Medulla oblongata (tissue), 1 donor: ENCODE measurements at regions not wholly inside any gene's neighbourhood (a gene's known extent, or its start where the extent isn't known, plus 50 kb on each side); places are given as distances from the start of the nearest gene placed in this dataset.

Source experiments
- DNase-seq: peaks from one replicate; pipeline ENCODE4 v3.0.0-alpha.2; 2015; ENCODE audit errors: extremely low spot score

- no peak for DNase-seq
These were observed 182.6 kb downstream of the ARRDC4 start for GRCh38 chr15:98143116-98143515.

- DNase-seq = no peak
These were observed 183.9 kb downstream of the ARRDC4 start for GRCh38 chr15:98144388-98144787.

GRCh38 chr15:98146031-98146820 lies 185.7 kb downstream of the ARRDC4 start:
- no peak for DNase-seq

- DNase-seq = no peak
These were observed 186.9 kb downstream of the ARRDC4 start for GRCh38 chr15:98147415-98147814.

GRCh38 chr15:98150084-98150483 lies 189.6 kb downstream of the ARRDC4 start:
- no peak for DNase-seq

GRCh38 chr15:98150536-98150935 lies 190.0 kb downstream of the ARRDC4 start:
- DNase-seq = no peak

- no peak for DNase-seq
These were observed 190.6 kb downstream of the ARRDC4 start for GRCh38 chr15:98151096-98151495.

GRCh38 chr15:98152156-98152555 lies 191.7 kb downstream of the ARRDC4 start:
- DNase-seq = no peak

GRCh38 chr15:98154863-98155262 lies 194.4 kb downstream of the ARRDC4 start:
- no peak for DNase-seq

- no peak for DNase-seq
These were observed 194.9 kb downstream of the ARRDC4 start for GRCh38 chr15:98155356-98155755.

- no peak for DNase-seq
These were observed 199.7 kb downstream of the ARRDC4 start for GRCh38 chr15:98160236-98160635.

GRCh38 chr15:98163319-98164045 lies 203.0 kb downstream of the ARRDC4 start:
- DNase-seq = no peak

- DNase-seq = no peak
These were observed 204.1 kb downstream of the ARRDC4 start for GRCh38 chr15:98164571-98164970.

- DNase-seq = no peak
These were observed 204.5 kb downstream of the ARRDC4 start for GRCh38 chr15:98164986-98165385.

GRCh38 chr15:98167722-98168268 lies 207.3 kb downstream of the ARRDC4 start:
- DNase-seq = no peak

GRCh38 chr15:98169551-98169950 lies 209.0 kb downstream of the ARRDC4 start:
- DNase-seq = no peak

- no peak for DNase-seq
These were observed 213.8 kb downstream of the ARRDC4 start for GRCh38 chr15:98174286-98174685.

GRCh38 chr15:98174841-98175240 lies 214.3 kb downstream of the ARRDC4 start:
- DNase-seq = no peak

GRCh38 chr15:98177966-98178592 lies 217.6 kb downstream of the ARRDC4 start:
- DNase-seq = peak; percentile 82

GRCh38 chr15:98178861-98179260 lies 218.4 kb downstream of the ARRDC4 start:
- no peak for DNase-seq

- no peak for DNase-seq
These were observed 227.0 kb downstream of the ARRDC4 start for GRCh38 chr15:98187549-98187948.

- DNase-seq = no peak
These were observed 230.4 kb downstream of the ARRDC4 start for GRCh38 chr15:98190914-98191313.
